ENCODE measurements at regions not wholly inside any gene's neighbourhood (a gene's known extent, or its start where the extent isn't known, plus 50 kb on each side); places are given as distances from the start of the nearest gene placed in this dataset.
"Not testable (repeated sequence)": the region's sequence is repeated elsewhere in the genome, so short reads cannot be mapped to it uniquely, and the experiment has no call there.

DNA sequence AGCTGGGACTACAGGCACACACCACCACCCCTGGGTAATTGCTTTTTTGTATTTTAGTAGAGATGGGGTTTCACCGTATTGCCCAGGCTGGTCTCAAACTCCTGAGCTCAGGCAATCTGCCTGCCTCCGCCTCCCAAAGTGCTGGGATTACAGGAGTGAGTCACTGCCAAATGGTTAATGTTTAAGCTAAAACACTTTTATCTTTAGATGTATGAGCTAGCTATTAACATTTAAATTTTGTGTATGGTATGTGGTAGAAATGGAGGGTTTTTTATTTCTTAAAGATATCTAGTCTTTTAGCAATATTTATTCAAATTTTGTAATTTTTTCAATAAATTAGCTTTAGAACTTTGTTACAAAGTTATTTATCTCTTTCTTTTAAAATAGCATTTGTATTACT lies 1659.8 kb upstream of the ADGRL3 start:
- Mint-ChIP-seq H3K4me1 (no peaks in the 10 kb centered on the region), H3K36me3 (ENCODE audit: insufficient read depth) (no peaks in the 10 kb centered on the region), H3K9me3 (no peaks in the 10 kb centered on the region), H3K27me3 (no peaks in the 10 kb centered on the region), H3K27ac (ENCODE audit: low read depth) (no peak overlapping the region), H3K4me3 (no peak overlapping the region)
- DNase-seq (ENCODE audit: low spot score in 2 of 2), result no peak
- no peak for ATAC-seq (replicated peaks; ENCODE audit: extremely low read depth, poor library complexity, severe bottlenecking)

DNA sequence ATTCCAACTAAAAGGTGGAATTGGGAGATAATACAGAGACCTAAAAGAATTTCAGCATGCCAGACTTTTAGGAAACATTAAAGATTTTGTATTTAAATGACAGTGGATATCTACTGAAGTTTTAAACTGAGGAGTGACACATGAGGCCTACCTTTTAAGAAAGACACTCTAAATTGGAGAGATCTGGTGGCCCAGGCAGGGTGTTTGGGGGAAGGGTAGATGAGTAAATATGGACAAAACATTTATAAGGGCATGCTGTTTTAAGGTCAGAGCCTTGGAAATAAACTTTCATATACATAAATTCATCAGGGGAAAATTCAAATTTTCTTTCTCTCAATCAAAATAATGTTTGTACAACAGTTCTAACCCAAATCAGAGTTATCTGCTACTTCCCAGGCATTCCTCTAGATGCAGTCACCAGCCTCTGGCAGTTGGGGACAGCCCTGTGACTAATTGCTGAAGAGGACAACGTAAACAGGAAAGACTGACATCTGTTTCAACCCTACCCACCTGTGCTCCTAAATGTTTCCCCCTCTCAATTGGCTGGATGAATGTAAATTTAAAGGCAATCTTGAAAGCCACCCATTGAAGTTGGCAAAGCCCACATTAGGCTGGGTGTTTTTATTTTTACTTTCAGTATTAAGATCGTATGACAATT lies 1646.9 kb upstream of the ADGRL3 start:
- ATAC-seq (replicated peaks; ENCODE audit: extremely low read depth, poor library complexity, severe bottlenecking) (no peak), DNase-seq (ENCODE audit: low spot score in 2 of 2) (no peak)
- H3K4me1 Mint-ChIP-seq, result no peaks in the 10 kb centered on the region
- H3K27ac Mint-ChIP-seq (ENCODE audit: low read depth), result no peak overlapping the region
- no peaks in the 10 kb centered on the region for H3K36me3 Mint-ChIP-seq (ENCODE audit: insufficient read depth)
- H3K9me3 Mint-ChIP-seq, result peaks cover 29% of the 10 kb centered on the region
- no peaks in the 10 kb centered on the region for H3K27me3 Mint-ChIP-seq
- no peak overlapping the region for H3K4me3 Mint-ChIP-seq

DNA sequence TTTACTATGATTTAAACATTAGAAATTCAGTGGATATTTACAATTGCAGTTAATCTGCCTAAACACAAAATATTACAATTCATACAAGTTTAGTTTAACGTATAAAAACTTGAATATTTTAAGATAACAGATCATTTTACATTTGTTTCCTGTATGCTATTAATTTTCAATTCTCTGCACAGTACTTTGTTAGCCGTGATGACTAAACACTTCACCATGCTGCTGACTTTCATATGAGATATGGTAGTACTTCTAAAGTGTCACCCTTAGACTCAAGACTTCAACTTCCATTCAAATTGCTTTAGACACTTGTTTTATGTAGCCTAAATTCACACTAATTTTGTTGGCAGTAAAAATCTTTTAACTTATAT lies 1646.4 kb upstream of the ADGRL3 start:
- Mint-ChIP-seq H3K27ac (ENCODE audit: low read depth) (no peak overlapping the region), H3K4me1 (no peaks in the 10 kb centered on the region), H3K36me3 (ENCODE audit: insufficient read depth) (no peaks in the 10 kb centered on the region), H3K9me3 (peaks cover 29% of the 10 kb centered on the region), H3K27me3 (no peaks in the 10 kb centered on the region), H3K4me3 (no peak overlapping the region)
- DNase-seq (ENCODE audit: low spot score in 2 of 2), result no peak
- no peak for ATAC-seq (replicated peaks; ENCODE audit: extremely low read depth, poor library complexity, severe bottlenecking)

DNA sequence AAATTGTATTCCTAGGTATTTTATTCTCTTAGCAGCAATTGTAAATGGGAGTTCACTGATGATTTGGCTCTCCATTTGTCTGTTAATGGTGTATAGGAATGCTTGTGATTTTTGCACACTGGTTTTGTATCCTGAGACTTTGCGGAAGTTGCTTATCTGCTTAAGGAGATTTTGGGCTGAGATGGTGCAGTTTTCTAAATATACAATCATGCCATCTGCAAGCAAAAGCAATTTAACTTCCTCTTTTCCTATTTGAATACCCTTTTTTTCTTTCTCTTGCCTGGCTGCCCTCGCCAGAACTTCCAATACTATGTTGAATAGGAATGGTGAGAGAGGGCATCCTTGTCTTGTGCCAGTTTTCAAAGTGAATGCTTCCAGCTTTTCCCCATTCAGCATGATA lies 1643.9 kb upstream of the ADGRL3 start:
- H3K27me3 Mint-ChIP-seq; H3K4me1 Mint-ChIP-seq; DNase-seq (ENCODE audit: low spot score in 2 of 2); ATAC-seq (replicated peaks; ENCODE audit: extremely low read depth, poor library complexity, severe bottlenecking); H3K36me3 Mint-ChIP-seq (ENCODE audit: insufficient read depth); H3K4me3 Mint-ChIP-seq; H3K27ac Mint-ChIP-seq (ENCODE audit: low read depth): not testable (repeated sequence)
- peaks cover 27% of the 10 kb centered on the region for H3K9me3 Mint-ChIP-seq

DNA sequence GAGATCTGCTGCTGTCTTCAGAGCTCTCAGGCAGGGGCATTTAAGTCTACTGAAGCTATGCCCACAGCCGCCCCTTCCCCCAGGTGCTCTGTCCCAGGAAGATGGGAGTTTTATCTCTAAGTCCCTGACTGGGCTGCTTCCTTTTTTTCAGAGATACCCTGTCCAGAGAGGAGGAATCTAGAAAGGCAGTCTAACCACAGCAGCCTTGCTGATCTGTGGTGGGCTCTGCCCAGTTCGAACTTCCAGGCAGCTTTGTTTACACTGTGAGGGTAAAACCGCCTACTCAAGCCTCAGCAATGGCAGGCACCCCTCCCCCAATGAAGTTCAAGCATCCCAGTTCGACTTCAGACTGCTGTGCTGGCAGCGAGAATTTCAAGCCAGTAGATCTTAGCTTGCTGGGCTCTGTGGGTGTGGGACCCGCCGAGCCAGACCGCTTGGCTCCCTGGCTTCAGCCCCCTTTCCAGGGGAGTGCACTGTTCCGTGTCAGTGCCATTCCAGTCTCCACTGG lies 1639.9 kb upstream of the ADGRL3 start:
- not testable (repeated sequence) for H3K4me1 Mint-ChIP-seq; H3K4me3 Mint-ChIP-seq; H3K27ac Mint-ChIP-seq (ENCODE audit: low read depth); H3K36me3 Mint-ChIP-seq (ENCODE audit: insufficient read depth); DNase-seq (ENCODE audit: low spot score in 2 of 2); ATAC-seq (replicated peaks; ENCODE audit: extremely low read depth, poor library complexity, severe bottlenecking); H3K27me3 Mint-ChIP-seq
- peaks cover 26% of the 10 kb centered on the region for H3K9me3 Mint-ChIP-seq

DNA sequence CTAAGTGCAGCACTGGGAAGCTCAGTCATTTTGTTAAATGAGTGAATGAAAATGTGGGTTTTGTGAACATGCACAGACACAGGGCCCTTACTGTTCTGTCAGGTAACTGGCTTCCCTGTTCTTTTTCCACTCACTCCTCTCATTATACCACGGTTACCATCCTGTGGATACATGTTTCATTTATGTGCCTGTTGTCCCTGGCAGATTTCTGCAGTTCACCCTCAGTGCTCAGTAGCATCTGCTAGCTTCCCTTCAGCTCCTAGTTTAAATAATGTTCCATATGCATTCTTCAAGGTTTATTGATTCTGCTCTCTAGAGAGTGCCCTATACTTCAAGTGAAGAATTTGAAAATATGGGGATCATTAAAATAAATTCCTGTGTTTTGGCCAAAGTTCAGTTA lies 1634.3 kb upstream of the ADGRL3 start:
- no peak for ATAC-seq (replicated peaks; ENCODE audit: extremely low read depth, poor library complexity, severe bottlenecking)
- peaks cover 21% of the 10 kb centered on the region for H3K9me3 Mint-ChIP-seq
- no peak overlapping the region for H3K4me3 Mint-ChIP-seq
- no peak for DNase-seq (ENCODE audit: low spot score in 2 of 2)
- no peak overlapping the region for H3K27ac Mint-ChIP-seq (ENCODE audit: low read depth)
- no peaks in the 10 kb centered on the region for H3K36me3 Mint-ChIP-seq (ENCODE audit: insufficient read depth)
- H3K4me1 Mint-ChIP-seq, result no peaks in the 10 kb centered on the region
- no peaks in the 10 kb centered on the region for H3K27me3 Mint-ChIP-seq

DNA sequence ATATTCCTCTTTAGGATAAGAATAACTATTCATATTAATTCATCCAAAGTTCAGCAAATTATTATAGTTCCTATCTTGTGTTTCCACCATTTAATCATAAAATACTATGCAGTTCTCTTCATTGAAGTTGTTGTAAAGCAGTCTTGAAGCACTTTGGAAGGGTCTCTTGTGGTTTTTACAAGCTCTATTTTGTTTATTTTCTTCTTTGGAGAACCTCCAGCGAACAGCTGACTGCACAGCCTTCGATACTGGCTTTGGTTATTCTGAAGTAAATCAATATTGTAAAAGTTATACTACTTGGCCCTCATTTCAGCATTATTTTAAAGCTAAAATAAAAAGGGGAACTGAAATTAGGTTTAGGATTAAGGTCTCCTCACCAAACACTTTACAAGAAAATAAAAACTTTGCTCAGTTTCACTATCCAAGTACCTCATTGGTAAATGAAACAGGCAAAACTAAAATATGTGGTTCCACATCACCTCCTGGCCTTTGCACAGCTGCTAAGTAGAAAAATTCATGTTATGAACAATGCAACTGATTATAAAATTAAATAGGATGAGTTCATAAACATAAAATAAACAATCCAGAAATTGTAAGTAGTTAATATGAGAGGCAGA lies 1629.2 kb upstream of the ADGRL3 start:
- H3K4me3 Mint-ChIP-seq, result no peak overlapping the region
- no peak for ATAC-seq (replicated peaks; ENCODE audit: extremely low read depth, poor library complexity, severe bottlenecking)

DNA sequence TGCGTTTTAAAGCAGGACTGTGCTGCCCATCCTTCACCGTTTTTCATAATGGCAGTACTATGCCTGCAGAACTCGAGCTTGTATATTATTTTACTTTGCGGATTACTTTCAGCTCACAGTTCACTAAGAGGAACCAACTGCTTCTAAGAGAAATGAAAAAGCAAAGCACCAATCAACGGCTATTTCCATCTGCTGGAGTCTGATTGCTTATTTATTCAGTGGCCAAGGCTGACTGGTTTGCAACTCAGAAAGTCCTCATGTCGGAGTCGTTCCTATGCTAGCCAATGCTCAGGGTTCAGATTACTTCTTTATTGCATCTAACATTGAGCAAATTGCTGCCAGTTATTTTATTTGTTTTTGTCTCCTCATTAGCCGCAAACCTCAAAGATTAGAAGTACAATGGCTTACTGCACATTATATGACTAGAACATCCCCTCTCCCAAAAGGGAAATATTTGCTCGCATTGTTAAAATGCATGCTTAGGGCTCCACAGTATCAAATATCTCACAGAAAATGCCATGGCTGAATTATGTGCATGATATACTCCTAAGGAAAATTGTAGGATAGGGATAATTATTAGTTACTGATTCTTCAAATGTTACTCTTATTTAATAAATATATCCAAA lies 1628.2 kb upstream of the ADGRL3 start:
- H3K27ac Mint-ChIP-seq (ENCODE audit: low read depth), result no peak overlapping the region
- H3K9me3 Mint-ChIP-seq, result peaks cover 10% of the 10 kb centered on the region
- no peaks in the 10 kb centered on the region for H3K27me3 Mint-ChIP-seq
- ATAC-seq (replicated peaks; ENCODE audit: extremely low read depth, poor library complexity, severe bottlenecking), result no peak
- no peak for DNase-seq (ENCODE audit: low spot score in 2 of 2)
- H3K4me1 Mint-ChIP-seq, result no peaks in the 10 kb centered on the region
- no peak overlapping the region for H3K4me3 Mint-ChIP-seq
- peaks cover 3% of the 10 kb centered on the region for H3K36me3 Mint-ChIP-seq (ENCODE audit: insufficient read depth)

More for the DNA sequence above, 1629.2 kb upstream of the ADGRL3 start:
- Mint-ChIP-seq H3K4me1 (no peaks in the 10 kb centered on the region), H3K27ac (ENCODE audit: low read depth) (no peak overlapping the region), H3K36me3 (ENCODE audit: insufficient read depth) (peaks cover 3% of the 10 kb centered on the region), H3K9me3 (peaks cover 14% of the 10 kb centered on the region), H3K27me3 (no peaks in the 10 kb centered on the region)
- no peak for DNase-seq (ENCODE audit: low spot score in 2 of 2)

DNA sequence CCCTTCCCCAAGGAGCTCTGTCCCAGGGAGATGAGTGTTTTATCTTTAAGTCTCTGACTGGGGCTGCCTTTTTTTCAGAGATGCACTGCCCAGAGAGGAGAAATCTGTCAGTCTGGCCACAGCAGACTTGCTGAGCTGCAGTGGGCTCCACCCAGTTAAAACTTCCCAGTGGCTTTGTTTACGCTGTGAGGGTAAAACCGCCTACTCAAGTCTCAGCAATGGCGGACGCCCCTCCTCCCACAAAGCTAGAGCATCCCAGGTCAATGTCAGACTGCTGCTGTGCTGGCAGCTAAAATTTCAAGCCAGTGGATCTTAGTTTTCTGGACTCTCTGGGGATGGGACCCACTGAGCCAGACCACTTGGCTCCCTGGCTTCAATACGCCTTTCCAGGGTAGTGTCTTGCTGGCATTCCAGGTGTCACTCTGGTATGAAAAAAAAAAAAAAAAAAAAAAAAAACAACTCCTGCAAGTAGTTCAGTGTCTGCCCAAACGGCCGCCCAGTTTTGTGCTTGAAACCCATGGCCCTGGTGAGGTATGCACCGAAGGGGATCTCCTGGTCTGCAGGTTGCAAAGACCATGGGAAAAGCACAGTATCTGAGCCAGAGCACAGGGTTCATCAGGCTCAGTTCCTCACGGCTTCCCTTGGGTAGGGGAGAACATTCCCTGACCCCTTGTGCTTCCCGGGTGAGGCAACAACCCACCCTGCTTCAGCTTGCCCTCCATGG lies 1616.1 kb upstream of the ADGRL3 start:
- Mint-ChIP-seq H3K4me1 (no peaks in the 10 kb centered on the region), H3K9me3 (peaks cover 27% of the 10 kb centered on the region)
- no peak for ATAC-seq (replicated peaks; ENCODE audit: extremely low read depth, poor library complexity, severe bottlenecking)

DNA sequence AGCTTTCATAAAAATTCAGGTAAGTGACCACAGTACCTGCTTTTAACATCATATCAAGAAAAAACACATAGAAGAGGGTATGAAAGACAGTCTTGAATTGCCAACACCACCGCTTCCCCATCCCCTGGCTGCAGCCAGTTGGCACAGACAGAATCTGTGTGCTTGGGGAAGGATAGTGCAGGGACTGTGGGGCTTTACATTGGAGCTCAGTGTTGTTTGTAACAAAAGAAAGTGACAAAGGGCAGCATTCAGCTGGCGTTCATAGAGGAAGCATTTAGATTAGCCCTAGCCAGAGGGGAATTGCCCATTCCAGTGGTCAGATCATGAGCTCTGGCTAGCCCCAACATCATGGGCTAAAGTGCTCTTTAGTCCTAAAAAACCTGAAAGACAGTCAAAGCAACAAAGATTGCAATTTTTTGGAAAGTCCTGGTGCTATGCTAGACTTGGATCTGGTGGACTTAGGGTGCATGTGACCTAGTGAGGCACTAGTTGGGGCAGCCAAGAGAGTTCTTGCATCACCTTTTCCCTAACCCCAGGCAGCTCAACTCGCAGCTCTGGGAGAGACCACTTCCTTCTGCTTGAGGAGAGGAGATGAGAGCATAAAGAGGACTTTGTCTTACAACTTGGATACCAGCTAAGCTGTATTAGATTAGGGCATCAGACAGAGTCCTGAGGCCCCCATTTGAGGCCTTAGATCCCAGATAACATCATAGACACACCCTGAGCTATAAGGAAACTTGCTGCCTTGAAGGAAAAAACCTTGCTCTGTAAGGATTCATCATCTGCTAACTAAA lies 1602.4 kb upstream of the ADGRL3 start:
- DNase-seq (ENCODE audit: low spot score in 2 of 2) (no peak), ATAC-seq (replicated peaks; ENCODE audit: extremely low read depth, poor library complexity, severe bottlenecking) (no peak)
- no peaks in the 10 kb centered on the region for H3K4me1 Mint-ChIP-seq
- H3K4me3 Mint-ChIP-seq, result no peak overlapping the region
- peaks cover 24% of the 10 kb centered on the region for H3K9me3 Mint-ChIP-seq
- H3K27me3 Mint-ChIP-seq, result no peaks in the 10 kb centered on the region
- H3K27ac Mint-ChIP-seq (ENCODE audit: low read depth), result no peak overlapping the region
- no peaks in the 10 kb centered on the region for H3K36me3 Mint-ChIP-seq (ENCODE audit: insufficient read depth)

More for the DNA sequence above, 1616.1 kb upstream of the ADGRL3 start:
- H3K27me3 Mint-ChIP-seq, result no peaks in the 10 kb centered on the region
- H3K36me3 Mint-ChIP-seq (ENCODE audit: insufficient read depth), result no peaks in the 10 kb centered on the region
- no peak for DNase-seq (ENCODE audit: low spot score in 2 of 2)
- H3K4me3 Mint-ChIP-seq, result no peak overlapping the region
- H3K27ac Mint-ChIP-seq (ENCODE audit: low read depth), result no peak overlapping the region

DNA sequence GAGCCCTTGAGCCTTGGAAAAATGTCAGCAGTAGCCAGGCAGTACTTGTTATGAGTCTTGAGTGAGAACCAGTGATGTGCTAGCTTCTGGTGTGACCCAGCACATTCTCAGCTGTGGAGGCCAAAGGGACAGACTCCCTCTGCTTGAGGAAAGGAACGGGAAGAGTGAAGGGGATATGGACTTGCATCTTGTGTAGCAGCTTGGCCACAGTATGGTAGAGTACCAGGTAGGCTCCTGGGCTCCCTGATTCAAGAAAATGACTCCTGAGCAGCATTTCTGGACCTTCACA lies 1601.9 kb upstream of the ADGRL3 start:
- ATAC-seq (replicated peaks; ENCODE audit: extremely low read depth, poor library complexity, severe bottlenecking) (no peak), DNase-seq (ENCODE audit: low spot score in 2 of 2) (no peak)
- Mint-ChIP-seq H3K27ac (ENCODE audit: low read depth) (no peak overlapping the region), H3K4me1 (no peaks in the 10 kb centered on the region), H3K27me3 (no peaks in the 10 kb centered on the region), H3K9me3 (peaks cover 25% of the 10 kb centered on the region), H3K4me3 (no peak overlapping the region), H3K36me3 (ENCODE audit: insufficient read depth) (no peaks in the 10 kb centered on the region)

DNA sequence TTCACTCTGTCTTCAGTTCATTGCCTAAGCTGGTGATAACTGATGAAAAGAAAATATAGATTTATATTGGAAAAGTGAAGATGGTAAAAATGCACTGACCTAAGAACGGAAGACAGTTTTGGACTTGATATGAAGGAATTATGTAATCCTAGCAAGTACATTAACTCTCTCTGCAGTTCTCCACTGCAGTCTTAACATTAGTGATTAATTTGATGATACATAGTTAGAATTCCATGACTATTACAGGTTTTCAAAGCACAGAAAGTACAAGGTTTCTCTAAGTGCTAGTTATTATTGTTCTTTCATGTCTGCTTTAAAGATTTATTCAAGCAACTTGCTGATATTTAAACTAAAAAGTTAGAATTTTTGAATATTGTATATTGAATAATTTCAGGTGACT lies 1591.7 kb upstream of the ADGRL3 start:
- ATAC-seq (replicated peaks; ENCODE audit: extremely low read depth, poor library complexity, severe bottlenecking) (no peak), DNase-seq (ENCODE audit: low spot score in 2 of 2) (no peak)
- Mint-ChIP-seq H3K27ac (ENCODE audit: low read depth) (no peak overlapping the region), H3K4me1 (no peaks in the 10 kb centered on the region), H3K27me3 (no peaks in the 10 kb centered on the region), H3K9me3 (peaks cover 25% of the 10 kb centered on the region), H3K4me3 (no peak overlapping the region), H3K36me3 (ENCODE audit: insufficient read depth) (no peaks in the 10 kb centered on the region)
